NCI-H2029 (cell line): ENCODE measurements at regions not wholly inside any gene's neighbourhood (a gene's known extent, or its start where the extent isn't known, plus 50 kb on each side); places are given as distances from the start of the nearest gene placed in this dataset.
"Not testable (repeated sequence)": the region's sequence is repeated elsewhere in the genome, so short reads cannot be mapped to it uniquely, and the experiment has no call there.

Experiments
- DNase-seq: peaks from one replicate; lab custom pipeline; 2025; lab: John Stamatoyannopoulos, UW

DNA sequence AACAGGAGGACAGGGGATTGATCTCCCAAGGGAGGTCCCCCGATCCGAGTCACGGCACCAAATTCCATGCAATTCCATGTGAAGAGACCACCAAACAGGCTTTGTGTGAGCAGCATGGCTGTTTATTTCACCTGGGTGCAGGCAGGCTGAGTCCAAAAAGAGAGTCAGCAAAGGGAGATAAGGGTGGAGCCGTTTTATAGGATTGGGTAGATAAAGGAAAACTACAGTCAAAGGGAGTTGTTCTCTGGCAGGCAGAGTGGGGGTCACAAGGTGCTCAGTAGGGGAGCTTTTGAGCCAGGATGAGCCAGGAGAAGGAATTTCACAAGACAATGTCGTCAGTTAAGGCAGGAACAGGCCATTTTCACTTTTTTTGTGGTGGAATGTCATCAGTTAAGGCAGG is 752.7 kb downstream of the GALC start:
- not testable (repeated sequence) for DNase-seq

GRCh38 chr14:87233806-87234384 is 759.1 kb downstream of the GALC start:
- DNase-seq, result no peak

- DNase-seq, result no peak
Observed at GRCh38 chr14:87233266-87233665, 759.7 kb downstream of the GALC start.

GRCh38 chr14:87231336-87232026 is 761.5 kb downstream of the GALC start:
- no peak for DNase-seq

GRCh38 chr14:87230726-87231125 is 762.3 kb downstream of the GALC start:
- no peak for DNase-seq

DNA sequence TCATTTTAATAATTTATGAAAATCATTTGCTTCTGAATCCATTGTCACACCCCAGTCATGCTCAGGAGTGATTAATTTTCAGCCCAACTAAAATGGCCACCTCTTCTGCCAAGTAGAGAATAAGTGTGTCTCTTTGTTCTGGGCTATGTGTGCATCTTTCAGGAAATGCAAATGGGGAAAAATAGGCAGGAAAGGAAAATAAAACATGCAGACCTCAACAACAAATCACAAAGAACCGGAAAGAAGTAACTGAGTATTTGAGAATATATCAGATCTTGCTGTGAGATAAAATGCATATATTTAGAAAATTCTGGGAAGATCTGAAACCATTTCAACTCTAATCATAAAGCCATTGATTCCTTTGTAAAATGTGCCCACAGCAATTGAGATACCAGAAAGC is 763.9 kb downstream of the GALC start:
- no peak for DNase-seq

GRCh38 chr14:87217023-87217422 is 776.0 kb downstream of the GALC start:
- DNase-seq, result no peak

DNA sequence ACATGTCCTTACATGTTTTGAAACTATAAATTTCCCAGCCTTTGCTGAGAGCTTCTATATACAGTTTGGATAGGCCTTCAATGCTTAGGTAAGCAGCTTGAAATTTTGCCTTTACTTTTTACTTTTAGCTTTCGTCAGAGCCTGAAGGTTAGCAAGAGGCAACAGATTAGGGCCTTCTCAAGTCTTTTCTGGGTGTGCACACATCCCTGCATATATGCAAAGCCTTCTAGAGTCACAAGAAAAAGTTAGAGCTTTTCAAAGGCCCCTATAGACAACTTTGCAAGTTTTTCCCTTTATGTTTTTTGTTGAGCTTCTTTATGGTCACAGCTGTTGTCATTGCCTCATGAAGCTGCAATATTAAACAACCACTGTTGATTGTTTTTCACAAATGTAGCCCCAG is 778.4 kb downstream of the GALC start:
- DNase-seq, result no peak

GRCh38 chr14:87207756-87208155 is 785.2 kb downstream of the GALC start:
- DNase-seq, result no peak

DNA sequence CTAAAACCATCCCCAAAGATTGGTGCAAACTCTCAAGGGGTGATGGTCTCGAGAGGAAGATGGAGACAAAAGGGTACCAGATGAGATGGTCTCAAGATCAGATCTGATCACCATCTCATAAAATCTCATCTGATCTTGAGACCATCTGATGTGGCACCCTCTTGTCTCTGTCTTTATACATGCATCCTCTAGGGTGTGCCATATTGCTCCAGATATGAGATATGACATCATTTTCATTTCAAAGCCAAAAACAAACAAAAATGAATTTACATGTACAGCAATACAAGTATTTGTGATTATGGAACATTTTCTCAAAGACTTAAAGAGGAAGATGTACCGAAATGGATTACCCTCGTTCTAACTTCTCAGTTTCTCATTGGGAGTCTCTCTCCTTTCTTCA is 787.2 kb downstream of the GALC start:
- no peak for DNase-seq

- DNase-seq, result no peak
Observed at GRCh38 chr14:87203346-87203745, 789.6 kb downstream of the GALC start.

DNA sequence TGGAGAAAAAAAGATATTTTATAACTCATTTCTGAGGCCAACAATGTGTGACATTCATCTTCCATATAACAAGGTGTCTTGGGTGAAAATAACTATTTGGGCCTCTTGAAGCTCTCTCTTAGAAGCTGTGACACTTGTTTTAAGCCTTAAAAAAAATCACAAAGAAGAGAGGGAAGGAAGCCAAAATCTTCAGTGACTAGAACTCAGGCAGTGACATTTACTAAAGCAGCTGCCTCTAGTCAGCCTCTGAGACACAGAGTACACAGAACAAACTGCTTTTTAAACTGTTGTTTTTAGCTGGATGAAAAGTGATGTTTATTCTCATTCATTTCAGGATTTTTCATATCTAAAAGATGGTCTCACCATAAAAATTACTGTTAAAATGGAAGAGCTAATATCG is 793.6 kb downstream of the GALC start:
- DNase-seq, result no peak

DNA sequence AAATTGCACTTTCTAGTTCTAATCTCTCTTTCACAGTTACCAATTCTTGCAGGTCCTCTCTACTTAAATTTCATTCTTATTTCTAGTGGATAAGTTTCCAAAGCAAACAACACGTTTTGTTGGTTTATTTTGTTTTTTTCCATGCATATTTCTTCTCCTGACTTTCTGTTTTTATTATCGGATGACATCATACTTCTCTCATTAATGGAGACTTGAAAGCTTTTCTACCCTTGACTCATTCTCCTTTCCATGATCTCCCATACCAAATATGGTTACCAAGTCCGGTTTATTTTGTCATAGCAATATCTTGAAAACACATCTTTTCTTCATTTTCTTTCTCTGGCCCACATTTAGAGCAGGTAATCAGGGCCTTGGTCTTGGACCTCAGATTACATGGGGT is 796.5 kb downstream of the GALC start:
- DNase-seq, result no peak

DNA sequence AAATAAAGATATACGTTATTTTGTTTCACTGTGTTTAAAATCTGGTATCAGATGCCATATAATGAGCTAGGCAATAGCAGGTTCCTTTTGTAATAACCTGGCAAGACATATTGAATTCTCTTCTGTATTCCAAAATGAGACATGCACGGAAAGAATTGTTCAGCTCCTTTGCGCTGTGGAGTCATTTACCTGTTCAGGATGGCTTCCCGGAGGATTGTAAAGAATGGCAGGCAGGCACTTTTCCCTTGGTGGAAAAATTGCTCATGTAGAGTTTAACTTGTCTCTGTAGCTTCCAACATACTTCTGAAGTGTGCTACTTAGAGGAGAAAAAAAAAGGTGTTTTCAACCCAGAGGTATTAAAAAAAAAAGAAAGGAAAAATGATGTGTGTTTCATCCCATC is 805.2 kb downstream of the GALC start:
- no peak for DNase-seq

GRCh38 chr14:87186737-87187136 is 806.2 kb downstream of the GALC start:
- DNase-seq, result no peak

DNA sequence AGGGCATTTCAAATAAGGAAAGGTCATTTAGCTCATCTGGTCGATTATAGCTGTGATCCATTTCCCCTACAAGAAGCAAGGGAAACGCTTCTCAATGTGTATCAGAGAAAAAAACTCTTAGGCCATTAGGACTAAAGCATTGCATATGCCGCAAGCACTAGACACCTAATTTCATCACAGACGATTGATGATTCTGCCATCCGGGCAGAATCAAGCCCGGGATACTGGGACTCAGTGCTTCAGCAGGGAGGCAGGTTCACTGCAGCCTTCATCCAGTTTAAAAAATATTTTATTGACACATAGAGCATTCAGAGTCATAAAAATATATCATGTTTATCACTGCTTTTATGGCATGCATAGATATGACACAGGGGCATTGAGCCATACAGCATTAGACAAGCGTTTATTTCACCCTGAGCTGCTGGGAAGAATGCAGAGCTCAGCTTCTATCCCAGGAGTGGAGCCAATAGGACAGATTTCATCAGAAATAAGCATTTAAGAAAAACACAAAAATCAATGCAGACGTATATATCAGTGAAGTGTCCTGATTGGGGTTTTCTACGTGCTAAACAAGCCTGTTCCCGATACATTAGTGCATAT is 806.9 kb downstream of the GALC start:
- DNase-seq, result no peak

DNA sequence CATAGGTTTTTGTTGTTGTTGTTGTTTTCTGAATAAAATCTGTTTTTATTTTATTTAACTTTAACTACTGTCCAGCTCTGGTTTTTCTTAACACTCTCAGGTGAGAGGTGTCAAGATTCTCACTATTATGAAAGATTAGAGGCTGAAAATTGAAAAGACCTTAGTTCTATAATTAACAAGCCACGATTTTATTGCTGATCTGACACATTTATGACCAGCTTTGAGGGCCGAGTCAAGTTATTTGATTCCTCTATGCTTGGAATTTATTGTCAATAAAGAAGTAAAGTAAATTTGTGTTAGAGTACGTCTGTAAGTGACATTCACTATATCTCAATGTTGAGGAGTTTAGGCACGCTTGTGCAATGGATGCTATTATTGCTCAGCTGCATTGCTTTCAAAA is 808.8 kb downstream of the GALC start:
- DNase-seq, result no peak

GRCh38 chr14:87181288-87181687 is 811.7 kb downstream of the GALC start:
- DNase-seq, result no peak

- no peak for DNase-seq
Observed at GRCh38 chr14:87179936-87180335, 813.0 kb downstream of the GALC start.

GRCh38 chr14:87178277-87178676 is 814.7 kb downstream of the GALC start:
- no peak for DNase-seq

DNA sequence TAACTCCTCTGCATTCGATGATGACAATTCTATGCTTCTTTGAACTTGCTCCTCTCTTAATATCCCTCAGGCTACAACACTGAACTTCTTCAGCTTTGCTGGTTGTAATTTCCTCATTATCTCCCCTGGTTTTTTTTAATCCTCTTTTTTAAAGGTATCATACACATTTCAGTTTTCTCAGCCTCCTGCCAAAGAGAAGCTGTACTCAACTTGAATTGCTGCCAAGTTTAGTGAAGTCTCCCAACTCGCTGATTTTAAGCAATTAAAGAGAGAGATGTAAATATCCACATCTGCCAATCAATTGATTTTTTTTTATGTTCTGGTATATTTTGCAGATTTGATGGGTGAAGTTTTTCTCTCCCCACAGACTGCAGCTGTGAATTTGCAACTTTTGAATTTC is 817.8 kb downstream of the GALC start:
- DNase-seq, result no peak

GRCh38 chr14:87171141-87171540 is 821.8 kb downstream of the GALC start:
- DNase-seq, result no peak

DNA sequence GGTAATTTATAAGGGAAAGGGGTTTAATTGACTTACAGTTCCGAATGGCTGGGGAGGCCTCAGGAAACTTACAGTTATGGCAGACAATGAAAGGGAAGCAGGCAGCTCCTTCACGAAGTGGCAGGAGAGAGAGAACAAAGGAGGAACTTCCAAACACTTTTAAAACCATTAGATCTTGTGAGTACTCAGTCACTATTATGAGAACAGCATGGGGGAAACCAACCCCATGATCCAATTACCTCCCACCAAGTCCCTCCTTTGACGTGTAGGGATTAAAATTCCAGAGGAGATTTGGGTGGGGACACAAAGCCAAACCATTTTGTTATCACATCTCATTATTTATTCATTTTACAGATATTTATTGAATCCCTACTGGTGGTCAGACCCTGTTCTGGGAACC is 822.8 kb downstream of the GALC start:
- DNase-seq, result no peak

DNA sequence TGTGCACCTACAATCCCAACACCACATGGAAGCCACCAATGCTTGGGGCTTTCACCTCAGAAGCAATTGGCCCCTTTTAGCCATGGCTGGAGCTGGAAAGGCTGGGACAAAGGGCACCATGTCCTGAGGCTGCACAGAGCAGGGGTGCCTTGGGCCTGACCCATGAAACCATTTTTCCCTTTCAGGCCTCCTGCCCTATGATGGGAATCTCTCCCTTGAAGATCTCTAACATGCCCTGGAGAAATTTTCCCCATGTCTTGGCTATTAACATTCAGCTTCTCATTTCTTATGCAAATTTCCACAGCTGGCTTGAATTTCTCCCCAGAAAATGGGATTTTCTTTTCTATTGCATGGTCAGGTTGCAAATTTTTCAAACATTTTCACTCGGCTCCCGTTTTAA is 823.6 kb downstream of the GALC start:
- DNase-seq, result no peak
